OCI-LY1 (cell line): ENCODE measurements at regions not wholly inside any gene's neighbourhood (a gene's known extent, or its start where the extent isn't known, plus 50 kb on each side); places are given as distances from the start of the nearest gene placed in this dataset.

Experiments
- CTCF ChIP-seq: fragments of 200-600 bp; sonication (generic), shearing (Covaris generic); IDR thresholded peaks from 2 replicates; pipeline ENCODE4 v1.5.1; 2017; ENCODE audit warnings: mild to moderate bottlenecking, antibody characterized with exemption, low read length, moderate library complexity, mixed read lengths
- EZH2 ChIP-seq: fragments of 200-600 bp; sonication (generic), shearing (Covaris generic); IDR thresholded peaks from 2 replicates; pipeline ENCODE4 v1.8.0; 2017; ENCODE audit warnings: borderline replicate concordance, mixed run types, mild to moderate bottlenecking, antibody characterized with exemption, low read length, moderate library complexity, mixed read lengths

- TF ChIP-seq CTCF (no peak), EZH2 (no peak)
These were observed 351.7 kb downstream of the ZNF608 start for GRCh38 chr5:124394700-124395245.
